Upper lobe of left lung (tissue), 4 donors: ENCODE measurements at regions not wholly inside any gene's neighbourhood (a gene's known extent, or its start where the extent isn't known, plus 50 kb on each side); places are given as distances from the start of the nearest gene placed in this dataset.

Experiments
- EP300 ChIP-seq, 4 donors: sonication (generic); formaldehyde crosslinking; IDR thresholded peaks; one replicate each; pipeline ENCODE4 v1.5.1; 2017; ENCODE audit warnings: antibody characterized with exemption in 4 of 4, control low read depth in 2 of 4
- POLR2A ChIP-seq, 4 donors: fragments of 450-650 bp; IDR thresholded peaks; one replicate each; pipeline ENCODE4 v1.5.1; 2016 to 2017; ENCODE audit warnings: antibody characterized with exemption in 4 of 4, mild to moderate bottlenecking in 2 of 4
- POLR2AphosphoS5 ChIP-seq, 2 donors: sonication (generic); formaldehyde crosslinking; IDR thresholded peaks; one replicate each; pipeline ENCODE4 v1.5.1; 2017; ENCODE audit warnings: antibody characterized with exemption in 2 of 2
- TF ChIP-seq, protein P1 (sequence below), 6 experiments: fragments of 450-650 bp in 4 of 6; fragments of 200-600 bp in 2 of 6; sonication (generic) in 2 of 6; IDR thresholded peaks; one replicate each; pipeline ENCODE4 v1.5.1; 2016 to 2019; ENCODE audit warnings: antibody characterized with exemption in 6 of 6

GRCh38 chr4:162498168-162498567 lies 334.4 kb upstream of the FSTL5 start:
- TF ChIP-seq, protein P1, sequence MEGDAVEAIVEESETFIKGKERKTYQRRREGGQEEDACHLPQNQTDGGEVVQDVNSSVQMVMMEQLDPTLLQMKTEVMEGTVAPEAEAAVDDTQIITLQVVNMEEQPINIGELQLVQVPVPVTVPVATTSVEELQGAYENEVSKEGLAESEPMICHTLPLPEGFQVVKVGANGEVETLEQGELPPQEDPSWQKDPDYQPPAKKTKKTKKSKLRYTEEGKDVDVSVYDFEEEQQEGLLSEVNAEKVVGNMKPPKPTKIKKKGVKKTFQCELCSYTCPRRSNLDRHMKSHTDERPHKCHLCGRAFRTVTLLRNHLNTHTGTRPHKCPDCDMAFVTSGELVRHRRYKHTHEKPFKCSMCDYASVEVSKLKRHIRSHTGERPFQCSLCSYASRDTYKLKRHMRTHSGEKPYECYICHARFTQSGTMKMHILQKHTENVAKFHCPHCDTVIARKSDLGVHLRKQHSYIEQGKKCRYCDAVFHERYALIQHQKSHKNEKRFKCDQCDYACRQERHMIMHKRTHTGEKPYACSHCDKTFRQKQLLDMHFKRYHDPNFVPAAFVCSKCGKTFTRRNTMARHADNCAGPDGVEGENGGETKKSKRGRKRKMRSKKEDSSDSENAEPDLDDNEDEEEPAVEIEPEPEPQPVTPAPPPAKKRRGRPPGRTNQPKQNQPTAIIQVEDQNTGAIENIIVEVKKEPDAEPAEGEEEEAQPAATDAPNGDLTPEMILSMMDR (IDR thresholded peaks at IDR 0.05), result no peak
- TF ChIP-seq POLR2A (IDR thresholded peaks at IDR 0.05), result no peak
- no peak for TF ChIP-seq EP300 (IDR thresholded peaks at IDR 0.05)
- no peak for TF ChIP-seq POLR2AphosphoS5 (IDR thresholded peaks at IDR 0.05)
